ENCODE measurements at regions not wholly inside any gene's neighbourhood (a gene's known extent, or its start where the extent isn't known, plus 50 kb on each side); places are given as distances from the start of the nearest gene placed in this dataset.

DNA sequence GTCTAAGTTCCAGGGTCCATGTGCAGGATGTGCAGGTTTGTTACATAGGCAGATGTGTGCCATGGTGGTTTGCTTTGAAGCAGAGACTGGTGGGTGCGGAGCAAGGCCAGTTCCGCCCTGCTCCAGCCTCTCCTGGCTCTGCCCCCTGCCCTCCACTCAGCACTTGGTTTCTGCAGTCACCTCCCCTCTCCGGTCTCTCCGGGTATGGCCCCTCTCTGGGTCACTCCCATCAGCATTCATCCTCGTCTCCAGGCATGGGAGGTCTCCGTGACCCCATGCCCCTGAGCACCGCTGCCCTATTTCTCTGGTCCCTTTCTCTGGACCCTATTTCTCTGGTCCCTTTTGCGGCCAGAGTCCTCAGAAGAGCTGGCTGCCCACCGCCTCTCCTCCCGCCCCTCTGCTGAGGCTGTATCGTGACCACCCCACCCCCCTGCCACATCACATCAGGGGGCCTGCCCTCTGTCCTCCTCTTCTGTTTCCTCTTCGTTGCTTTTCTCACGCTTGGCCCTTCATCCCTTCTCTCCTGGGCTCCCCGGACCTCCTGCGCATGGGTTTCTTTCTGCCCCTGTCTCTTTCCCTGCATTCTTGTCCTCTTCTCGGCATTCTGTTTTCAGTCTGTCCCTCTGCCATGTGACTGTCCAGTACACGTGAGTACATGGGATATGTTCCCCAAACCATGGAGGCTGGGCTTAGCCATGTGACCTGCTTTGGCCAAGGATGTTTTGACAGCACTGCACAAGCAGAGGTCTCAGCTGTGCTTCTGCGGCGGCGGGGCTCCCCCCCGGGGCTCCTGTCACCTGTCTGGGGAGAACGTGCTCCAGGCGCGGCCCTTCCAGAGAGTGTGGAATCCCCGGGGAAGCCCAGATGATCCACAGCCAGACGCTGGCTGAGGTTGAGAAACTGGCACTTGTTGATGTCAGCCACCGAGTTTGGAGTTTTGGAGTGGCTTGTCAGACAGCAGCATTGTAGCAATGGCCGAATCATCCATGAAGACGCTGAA is 54.4 kb upstream of the C1orf174 start:
- no peak for DNase-seq (ENCODE audit: low read depth in 4 of 4, low spot score in 1 of 4)

DNA sequence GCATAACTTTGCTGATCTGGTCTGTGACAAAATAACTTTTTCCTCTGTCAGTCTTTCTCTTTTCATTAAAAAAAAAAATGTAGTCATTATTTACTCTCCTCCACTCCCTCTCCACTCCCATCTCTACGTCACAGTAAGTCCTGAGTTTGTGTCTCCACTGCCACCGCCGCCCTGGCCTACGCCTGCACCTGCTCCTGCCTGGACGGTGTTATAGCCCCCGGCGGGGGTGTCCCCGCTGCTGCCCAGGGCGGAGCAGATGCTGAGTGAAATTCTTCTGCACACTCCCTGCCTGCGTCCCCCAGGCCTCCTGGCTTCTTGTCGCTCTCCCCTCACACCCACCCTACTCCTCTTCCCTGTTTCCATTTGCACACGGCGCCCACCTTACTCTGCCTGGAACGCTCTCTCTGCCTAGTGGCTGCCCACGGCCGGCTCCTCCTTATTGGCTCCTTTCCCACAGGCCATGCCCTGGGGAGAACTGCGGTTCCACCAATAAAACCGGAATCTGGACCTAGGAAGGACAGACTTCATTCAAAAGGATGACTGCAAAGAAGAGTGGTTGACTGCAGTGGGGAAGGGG is 55.2 kb upstream of the C1orf174 start:
- DNase-seq (ENCODE audit: low read depth in 4 of 4, low spot score in 1 of 4), result no peak

DNA sequence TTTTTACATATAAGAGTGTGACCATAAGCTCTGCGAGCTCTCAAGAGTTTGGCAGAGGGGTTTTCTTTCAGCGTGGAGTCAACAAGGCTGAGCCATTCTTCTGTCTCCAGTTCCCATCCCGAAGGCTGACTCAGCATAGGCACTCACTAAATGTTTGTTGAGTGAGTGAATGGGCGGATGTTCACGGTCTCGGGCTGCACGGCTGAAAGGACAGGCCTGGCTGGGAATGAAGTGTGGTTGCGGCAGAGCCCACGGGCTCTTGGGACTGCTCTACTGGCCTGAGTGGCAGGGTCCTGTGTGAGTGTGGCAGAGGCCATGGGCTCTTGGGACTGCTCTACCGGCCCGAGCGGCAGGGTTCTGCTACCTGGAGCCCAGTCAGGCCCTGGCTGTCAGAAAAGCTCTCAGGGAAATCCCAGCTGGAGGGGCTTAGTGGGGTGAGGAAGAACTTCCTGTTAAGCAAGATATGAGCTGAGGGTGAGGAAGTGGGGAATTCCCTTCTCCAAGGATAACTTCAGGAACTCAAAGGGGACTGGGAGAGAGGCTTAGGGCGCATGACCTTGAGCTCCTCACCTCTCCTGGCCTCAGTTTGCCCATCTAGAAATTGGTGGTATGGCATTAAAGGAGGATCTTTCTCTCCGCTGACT is 56.6 kb upstream of the C1orf174 start:
- no peak for DNase-seq (ENCODE audit: low read depth in 4 of 4, low spot score in 1 of 4)

DNA sequence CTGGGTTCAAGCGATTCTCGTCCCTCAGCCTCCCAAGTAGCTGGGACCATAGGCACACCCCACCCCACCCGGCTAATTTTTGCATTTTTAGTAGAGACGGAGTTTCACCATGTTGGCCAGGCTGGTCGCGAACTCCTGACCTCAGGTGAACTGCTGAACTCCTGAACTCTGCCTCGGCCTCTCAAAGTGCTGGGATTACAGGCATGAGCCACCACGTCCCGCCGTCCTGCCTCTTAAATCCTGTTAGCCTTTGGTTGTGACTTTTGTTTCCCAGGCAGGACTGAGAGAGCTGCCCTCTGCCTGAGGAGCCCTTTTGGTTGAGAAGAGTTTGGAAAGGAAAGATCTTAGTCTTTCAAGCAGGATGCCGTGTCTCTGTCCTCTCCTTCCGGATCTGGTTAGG is 59.3 kb upstream of the C1orf174 start:
- DNase-seq (ENCODE audit: low read depth in 4 of 4, low spot score in 1 of 4), result no peak

DNA sequence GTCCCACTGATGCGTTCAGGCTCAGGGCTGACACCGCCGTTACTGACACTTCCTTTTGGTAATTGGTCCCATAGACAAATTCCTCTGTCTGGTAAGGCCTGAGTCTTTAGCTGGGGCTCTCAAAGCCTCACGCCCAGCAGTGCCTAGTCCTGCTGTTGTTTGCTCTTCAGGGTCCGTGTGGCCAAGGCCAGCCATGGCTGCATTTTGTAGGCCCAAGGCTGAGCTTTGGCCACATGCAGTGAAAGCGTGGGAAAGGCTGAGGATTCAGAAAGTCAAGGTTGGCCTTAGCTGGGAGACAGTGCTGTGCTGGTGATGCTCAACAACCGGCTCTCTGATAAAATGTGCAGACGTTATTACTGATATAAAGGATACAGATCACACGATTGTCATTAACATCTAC is 63.5 kb upstream of the C1orf174 start:
- DNase-seq (ENCODE audit: low read depth in 4 of 4, low spot score in 1 of 4), result no peak

DNA sequence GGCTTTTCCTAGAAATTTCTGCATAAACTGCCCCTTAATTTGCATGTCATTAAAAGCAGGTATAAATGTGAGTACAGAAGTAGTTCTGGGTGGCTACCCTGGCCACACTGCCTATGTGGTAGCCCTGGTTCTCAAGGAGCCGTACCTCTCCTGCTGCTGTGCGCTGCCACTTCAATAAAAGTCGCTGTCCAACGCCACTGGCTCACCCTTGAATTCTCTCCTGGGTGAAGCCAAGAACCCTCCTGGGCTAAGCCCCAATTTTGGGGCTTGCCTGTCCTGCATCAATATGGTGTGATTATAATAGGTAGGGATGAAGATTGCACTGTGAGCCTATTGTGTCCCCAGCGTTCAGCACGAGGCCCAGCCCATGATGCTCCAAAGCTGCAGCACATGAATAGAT is 65.6 kb upstream of the C1orf174 start:
- no peak for DNase-seq (ENCODE audit: low read depth in 4 of 4, low spot score in 1 of 4)

DNA sequence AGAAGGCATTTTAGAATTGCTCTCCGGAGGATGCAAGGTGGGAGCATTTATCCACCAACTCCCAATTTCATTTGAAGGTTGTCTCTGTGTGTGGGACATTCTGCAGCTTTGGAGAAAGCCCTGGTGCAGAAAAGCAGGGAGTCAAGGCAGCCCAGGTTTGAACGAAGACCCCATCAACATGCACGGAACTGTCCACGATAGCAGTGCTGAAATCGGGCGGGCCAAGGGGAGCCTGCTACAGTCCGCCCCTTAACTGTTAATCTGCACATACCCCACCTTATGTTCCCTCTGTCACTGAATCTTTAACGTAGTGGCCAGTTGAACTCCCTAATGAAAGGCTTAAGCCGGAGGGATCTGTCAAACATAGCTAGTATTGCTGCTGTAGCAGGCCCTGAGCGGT is 68.8 kb upstream of the C1orf174 start:
- no peak for DNase-seq (ENCODE audit: low read depth in 4 of 4, low spot score in 1 of 4)

DNA sequence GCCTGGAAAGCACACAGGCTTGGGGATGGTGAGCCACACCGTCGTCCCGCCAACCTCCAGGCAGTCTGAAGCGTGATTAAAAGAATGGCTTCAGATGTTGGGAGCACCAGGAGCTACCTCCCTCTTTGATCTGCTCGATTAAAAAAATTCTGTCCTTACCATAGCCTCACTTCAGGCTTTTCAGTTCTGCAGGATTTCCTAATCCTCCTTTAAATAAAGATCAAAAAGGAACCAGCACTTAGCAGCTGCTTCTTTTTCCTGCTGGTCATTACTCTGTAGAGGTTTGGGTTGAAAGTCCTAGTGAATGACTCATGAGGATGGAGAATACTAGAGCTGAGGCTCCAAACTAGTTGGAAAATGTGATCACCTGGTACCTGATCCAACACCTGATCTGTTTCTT is 71.9 kb upstream of the C1orf174 start:
- no peak for DNase-seq (ENCODE audit: low read depth in 4 of 4, low spot score in 1 of 4)

DNA sequence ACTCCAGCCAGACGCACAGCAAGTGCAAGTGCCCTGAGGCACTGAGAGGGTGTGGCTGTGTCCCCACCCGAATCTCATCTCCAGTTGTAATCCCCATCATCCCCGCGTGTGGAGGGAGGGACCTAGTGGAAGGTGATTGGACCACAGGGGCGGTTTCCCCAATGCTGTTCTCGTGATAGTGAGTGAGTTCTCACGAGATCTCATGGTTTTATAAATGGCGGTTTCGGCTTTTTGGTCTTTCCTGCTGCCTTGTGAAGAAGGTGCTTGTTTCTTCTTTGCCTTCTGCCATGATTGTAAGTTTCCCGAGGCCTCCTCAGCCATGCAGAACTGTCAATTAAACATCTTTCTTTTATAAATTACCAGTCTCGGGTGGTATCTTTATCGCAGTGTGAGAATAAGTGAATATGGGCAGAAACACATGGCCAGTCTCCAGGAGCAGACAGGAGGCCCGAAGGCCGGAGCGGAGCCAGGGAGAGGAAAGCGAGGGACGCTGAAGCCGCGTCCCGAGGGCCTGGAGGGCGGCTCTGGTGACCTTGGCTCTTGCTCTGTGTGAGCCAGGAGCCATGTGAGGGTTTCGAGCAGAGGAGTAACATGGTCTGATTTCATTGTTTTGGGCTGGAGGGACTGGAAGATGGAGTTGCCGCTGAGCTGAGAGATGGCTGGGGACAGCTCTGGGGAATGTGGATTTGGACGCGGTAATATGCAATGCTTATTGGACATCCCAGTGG is 76.0 kb upstream of the C1orf174 start:
- no peak for DNase-seq (ENCODE audit: low read depth in 4 of 4, low spot score in 1 of 4)

DNA sequence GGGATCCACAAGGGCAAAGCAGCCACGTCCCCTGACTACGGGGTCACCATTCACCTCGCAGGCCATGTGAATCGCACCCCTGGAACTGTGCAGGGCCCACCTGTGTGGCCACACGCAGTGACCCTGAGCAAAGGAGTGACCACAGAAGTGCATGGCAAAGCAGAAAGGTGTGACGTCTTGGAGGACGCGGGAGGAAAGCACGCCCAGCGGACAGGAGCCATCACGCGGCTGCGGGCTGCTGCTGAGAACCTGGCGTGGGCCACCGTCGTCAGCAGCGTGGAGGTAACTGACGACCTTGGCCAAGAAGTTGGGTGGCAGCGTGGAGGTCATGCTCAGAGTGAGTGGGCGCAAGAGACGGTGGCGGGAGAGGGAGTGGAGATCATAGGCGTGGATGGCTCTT is 76.7 kb upstream of the C1orf174 start:
- DNase-seq (ENCODE audit: low read depth in 4 of 4, low spot score in 1 of 4), result no peak

DNA sequence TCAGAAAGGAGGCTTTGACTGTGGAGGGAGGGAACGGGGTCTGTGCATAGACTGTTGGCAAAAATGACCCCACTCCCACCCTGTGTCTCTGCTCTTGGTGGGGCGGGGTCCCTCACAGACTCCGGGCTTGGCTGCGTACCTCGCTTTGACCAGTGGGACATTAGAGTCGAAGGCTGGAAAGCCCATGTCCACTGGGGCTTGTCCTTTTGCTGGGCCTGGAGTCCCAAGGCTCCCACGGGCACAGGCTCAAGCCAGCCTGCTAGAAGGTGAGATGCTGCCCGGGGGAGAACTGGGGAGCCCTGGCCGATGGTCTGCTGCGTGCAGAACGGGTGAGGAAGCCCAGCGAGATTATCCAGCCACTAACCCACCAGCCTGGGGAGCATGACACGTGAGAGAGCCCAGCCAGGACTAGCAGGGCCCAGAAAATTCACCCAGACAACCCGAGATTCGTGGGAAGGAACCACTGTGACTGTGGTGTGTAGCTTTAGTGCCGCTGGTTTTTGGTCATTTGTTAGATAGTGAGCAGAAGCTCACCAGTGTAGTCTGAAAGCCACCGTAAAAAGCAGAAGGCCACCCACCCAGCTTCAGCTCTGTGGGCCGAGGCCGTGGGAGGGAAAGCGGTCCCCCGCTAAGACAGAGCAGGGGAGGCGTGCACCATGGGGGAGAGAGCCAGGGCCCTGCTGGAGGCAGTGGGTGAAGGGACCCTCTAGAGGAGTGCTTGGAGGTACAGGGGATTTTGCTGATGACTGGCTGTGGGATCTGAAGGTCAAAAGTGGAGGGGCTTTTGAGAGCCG is 78.3 kb upstream of the C1orf174 start:
- no peak for DNase-seq (ENCODE audit: low read depth in 4 of 4, low spot score in 1 of 4)

DNA sequence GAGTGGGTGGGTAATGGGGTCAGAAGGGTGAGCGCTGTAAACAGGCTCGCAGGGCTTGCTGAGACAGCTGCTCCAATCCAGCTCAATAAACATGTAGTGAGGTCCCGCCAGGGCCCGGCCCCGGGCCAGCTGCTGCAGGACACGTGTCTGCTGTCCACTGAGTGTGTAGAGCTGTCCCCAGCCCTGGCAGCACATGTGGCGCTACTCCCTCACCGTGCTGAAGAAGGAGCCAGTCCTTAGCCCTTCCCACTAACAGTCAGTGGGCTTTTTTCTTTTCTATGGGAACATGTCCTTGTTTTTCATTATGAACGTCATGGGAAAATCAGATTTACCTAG is 78.9 kb upstream of the C1orf174 start:
- no peak for DNase-seq (ENCODE audit: low read depth in 4 of 4, low spot score in 1 of 4)

DNA sequence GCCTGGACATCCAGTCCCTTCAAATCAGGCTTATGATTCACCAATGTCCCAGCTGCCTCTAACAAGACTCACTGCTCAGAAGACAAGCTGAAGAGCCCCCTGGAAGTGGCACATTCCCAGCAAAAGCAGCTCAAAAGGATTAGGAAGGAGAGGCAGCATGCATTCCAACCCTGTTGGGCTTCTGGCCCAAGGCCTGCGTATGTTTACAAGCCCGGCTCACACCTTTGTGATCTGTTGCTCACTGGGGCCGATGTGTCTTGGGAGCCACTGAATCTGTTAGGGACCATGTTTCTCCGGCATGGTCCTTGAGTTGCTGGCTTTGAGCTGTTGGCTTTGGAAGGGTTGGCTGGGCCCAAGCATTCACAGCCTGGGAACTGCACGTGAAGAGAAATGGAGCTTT is 81.2 kb upstream of the C1orf174 start:
- DNase-seq (ENCODE audit: low read depth in 4 of 4, low spot score in 1 of 4), result no peak

DNA sequence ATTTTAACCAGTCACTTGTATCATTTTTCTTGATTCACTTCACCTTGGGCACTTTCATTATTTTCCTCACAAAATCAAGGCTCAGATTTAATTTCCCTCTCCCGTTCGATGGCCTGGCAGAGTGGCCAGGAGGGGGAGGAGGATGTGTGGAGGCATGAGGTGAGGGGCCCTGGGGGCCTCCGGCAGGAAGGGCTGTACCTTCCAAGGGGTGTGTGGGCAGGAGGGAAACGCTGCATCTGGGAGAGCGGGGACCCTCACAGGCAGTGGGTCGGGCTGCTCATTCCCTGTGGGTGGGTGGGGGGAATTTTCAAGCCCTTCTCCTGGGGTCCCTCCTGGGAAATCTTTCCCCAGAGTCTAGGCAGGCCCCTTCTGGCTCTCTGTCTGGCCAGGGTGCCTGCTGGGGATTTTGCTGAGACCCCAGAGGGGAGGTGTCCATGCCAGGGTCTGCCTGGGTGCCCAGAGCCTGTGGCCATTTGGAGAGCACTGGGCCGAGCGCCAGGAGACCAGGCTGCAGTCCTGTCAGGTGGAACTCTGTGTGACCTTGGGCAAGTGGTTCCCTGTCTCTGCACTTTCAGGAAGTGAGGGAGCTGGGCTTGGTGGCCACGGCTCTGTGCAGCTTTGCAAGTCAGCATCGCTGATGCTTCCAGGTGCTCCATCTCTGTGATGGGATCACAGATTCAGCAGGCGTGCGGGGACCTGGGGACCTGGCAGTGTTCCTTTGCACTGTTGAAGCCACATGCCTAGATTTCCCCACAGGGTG is 81.9 kb upstream of the C1orf174 start:
- no peak for DNase-seq (ENCODE audit: low read depth in 4 of 4, low spot score in 1 of 4)

DNA sequence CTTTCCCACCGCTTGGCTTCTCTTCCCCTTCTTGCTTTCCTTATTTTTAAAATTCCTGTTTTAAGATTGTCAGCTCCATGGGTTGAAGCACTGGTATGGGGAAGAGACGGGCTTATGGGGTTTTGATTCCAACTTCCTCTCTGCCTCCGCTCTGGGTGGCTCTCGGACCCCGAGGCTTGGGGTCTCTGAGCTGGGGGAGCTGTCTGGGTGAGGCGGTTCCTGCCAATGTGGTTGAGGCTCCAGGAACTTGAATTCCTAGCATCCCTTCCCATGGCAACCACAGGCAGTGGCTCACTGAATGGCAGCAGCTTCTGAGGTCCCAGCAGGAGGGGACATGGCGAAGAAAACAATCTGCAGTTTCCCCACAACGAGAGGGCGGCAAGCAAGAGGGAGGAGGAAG is 83.1 kb upstream of the C1orf174 start:
- no peak for DNase-seq (ENCODE audit: low read depth in 4 of 4, low spot score in 1 of 4)

DNA sequence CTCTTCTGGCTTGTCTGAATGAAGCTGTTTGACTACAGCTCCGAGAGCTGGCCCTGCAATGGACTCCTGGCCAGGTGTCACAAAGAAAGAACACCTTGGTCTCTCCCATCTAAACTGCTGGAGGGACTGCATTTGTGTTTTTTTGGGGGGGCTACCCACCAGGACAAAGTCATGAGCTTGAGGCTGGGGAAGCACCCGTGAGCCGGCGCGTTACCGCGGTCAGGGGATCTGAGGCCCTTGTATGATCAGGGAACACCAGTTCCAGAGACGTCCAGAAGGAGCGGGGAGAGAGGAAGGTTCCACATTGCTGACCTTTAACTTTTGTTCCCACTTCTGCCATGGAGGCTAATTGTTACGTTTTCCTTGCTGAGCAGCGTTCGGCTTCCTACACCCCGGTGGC is 84.5 kb upstream of the C1orf174 start:
- DNase-seq (ENCODE audit: low read depth in 4 of 4, low spot score in 1 of 4), result no peak

DNA sequence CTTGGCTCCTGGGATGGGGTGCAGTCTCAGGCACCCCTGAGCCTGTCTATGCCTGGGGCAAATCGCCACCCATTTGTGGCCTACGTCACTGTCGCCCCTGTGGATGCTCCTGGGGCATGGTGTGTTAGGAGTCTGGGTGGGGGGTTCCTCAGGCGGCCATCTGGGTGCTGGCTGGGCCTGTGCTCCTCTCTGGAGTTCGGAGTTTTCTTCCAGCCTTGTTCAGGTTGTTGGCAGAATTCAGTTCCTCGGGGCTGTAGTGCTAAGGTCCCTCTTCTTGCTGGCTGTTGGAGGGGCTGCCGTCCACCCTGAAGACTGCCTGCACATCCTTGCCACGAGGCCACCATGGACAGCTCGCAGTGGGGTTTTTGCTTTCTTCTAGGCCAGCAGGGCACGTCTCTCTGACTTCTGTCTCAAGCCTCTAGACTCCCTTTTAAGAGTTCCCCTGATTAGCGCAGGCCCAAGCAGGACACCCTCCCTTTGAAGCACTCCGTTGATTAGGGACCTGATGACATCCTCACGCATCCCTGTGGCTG is 86.7 kb upstream of the C1orf174 start:
- no peak for DNase-seq (ENCODE audit: low read depth in 4 of 4, low spot score in 1 of 4)

DNA sequence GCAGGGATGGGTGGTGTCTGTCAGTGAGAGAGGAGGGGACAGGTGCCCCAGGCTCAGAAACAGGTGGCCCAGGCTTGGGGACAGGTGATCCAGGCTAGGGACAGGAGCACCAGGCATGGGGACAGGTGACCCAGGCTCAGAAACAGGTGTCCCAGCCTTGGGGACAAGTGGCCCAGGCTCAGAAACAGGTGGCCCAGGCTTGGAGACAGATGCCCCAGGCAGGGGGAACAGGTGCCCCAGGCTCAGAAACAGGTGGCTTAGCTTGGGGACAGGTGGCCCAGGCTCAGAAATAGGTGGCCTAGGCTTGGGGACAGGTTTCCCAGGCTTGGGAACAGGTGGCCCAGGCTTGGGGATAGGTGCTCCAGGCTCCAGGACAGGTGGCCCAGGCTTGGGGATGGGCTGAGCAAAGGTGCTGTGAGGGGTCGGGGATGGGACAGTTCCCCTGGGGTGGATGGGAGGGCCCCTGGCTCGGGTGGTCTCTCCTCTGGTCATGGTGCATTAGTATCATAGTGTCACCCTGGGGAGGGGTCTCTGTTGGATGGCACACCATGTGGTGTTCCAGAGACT is 87.7 kb upstream of the C1orf174 start:
- no peak for DNase-seq (ENCODE audit: low read depth in 4 of 4, low spot score in 1 of 4)

DNA sequence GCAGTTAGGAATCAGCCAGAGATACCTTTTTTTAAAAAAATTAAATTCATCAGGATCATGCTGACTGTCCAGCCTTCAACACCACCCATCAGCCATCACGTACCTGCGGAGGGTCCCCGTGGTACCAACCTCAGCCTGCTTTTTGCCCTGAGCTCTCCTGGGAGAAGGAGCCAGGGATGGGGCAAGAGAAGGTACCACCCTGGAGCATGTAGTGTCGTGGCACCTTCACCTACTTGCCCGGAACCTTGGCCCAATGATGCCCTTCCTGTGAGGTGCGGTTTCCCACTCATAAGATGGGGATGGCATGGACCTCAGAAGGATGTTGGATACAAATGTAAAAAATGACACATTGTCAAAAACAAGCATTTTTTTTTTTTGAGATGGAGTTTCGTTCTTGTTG is 88.4 kb upstream of the C1orf174 start:
- no peak for DNase-seq (ENCODE audit: low read depth in 4 of 4, low spot score in 1 of 4)

DNA sequence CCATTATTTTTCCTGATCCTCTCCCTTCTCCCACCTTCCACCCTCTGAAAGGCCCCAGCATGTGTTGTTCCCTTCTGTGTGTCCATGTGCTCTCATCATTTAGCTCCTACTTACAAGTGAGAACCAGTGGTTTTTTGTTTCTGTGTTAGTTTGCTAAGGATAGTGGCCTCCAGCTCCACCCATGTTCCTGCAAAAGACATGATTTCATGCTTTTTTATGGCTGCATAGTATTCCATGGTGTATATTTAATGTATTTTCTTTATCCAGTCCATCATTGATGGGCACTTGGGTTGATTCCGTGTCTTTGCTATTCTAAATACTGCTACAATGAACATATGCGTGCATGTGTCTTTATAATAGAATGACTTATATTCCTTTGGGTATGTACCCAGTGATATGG is 89.4 kb upstream of the C1orf174 start:
- no peak for DNase-seq (ENCODE audit: low read depth in 4 of 4, low spot score in 1 of 4)
